HFFc6 (cell line): ENCODE measurements at regions not wholly inside any gene's neighbourhood (a gene's known extent, or its start where the extent isn't known, plus 50 kb on each side); places are given as distances from the start of the nearest gene placed in this dataset.

ENCODE experiments used
- DNase-seq: peaks from one replicate; pipeline ENCODE4 v3.0.0-alpha.2; 2018
- H3K27ac Mint-ChIP-seq: 2 replicates; pipeline ENCODE4 v1.8.0; 2020; ENCODE audit warnings: mild to moderate bottlenecking, mixed read lengths
- H3K27me3 Mint-ChIP-seq: 2 replicates; pipeline ENCODE4 v1.8.0; 2021; ENCODE audit warnings: mild to moderate bottlenecking, moderate library complexity, mixed read lengths; ENCODE audit not compliant: insufficient read depth
- H3K36me3 Mint-ChIP-seq: 2 replicates; pipeline ENCODE4 v1.8.0; 2021; ENCODE audit warnings: low read depth, mixed read lengths
- H3K4me1 Mint-ChIP-seq: 2 replicates; pipeline ENCODE4 v1.8.0; 2020; ENCODE audit warnings: low read depth, mixed read lengths
- H3K4me3 Mint-ChIP-seq: 2 replicates; pipeline ENCODE4 v1.8.0; 2020; ENCODE audit warnings: mild to moderate bottlenecking, moderate library complexity, mixed read lengths
- H3K9me3 Mint-ChIP-seq: 2 replicates; pipeline ENCODE4 v1.8.0; 2020; ENCODE audit warnings: mild to moderate bottlenecking, mixed read lengths
- CTCF ChIP-seq: fragments of 200-600 bp; sonication (generic); IDR thresholded peaks from 2 replicates; pipeline ENCODE4 v1.5.0; 2021; ENCODE audit warnings: antibody characterized with exemption, mild to moderate bottlenecking

- peaks cover 22% of the 10 kb centered on the region for H3K4me1 Mint-ChIP-seq
- no peaks in the 10 kb centered on the region for H3K9me3 Mint-ChIP-seq
- no peaks in the 10 kb centered on the region for H3K27me3 Mint-ChIP-seq
- DNase-seq: no peak
- no peaks in the 10 kb centered on the region for H3K36me3 Mint-ChIP-seq
- no peak for TF ChIP-seq CTCF
- H3K27ac Mint-ChIP-seq: no peak overlapping the region
- H3K4me3 Mint-ChIP-seq: no peak overlapping the region
These were observed 192.7 kb upstream of the TANK start for GRCh38 chr2:160967523-160967922.

GRCh38 chr2:160968183-160968582, 192.0 kb upstream of the TANK start:
- Mint-ChIP-seq H3K4me1 (peaks cover 22% of the 10 kb centered on the region), H3K27ac (no peak overlapping the region), H3K36me3 (no peaks in the 10 kb centered on the region), H3K27me3 (no peaks in the 10 kb centered on the region), H3K9me3 (no peaks in the 10 kb centered on the region), H3K4me3 (no peak overlapping the region)
- DNase-seq: no peak
- TF ChIP-seq CTCF: no peak

- peak; percentile 73 for DNase-seq
- peak overlapping the region; percentile 64 for H3K4me3 Mint-ChIP-seq
- peaks cover 30% of the 10 kb centered on the region for H3K4me1 Mint-ChIP-seq
- no peaks in the 10 kb centered on the region for H3K9me3 Mint-ChIP-seq
- H3K27ac Mint-ChIP-seq: peak overlapping the region; percentile 82
- no peaks in the 10 kb centered on the region for H3K36me3 Mint-ChIP-seq
- no peaks in the 10 kb centered on the region for H3K27me3 Mint-ChIP-seq
- TF ChIP-seq CTCF: peak; percentile 91
These were observed 189.9 kb upstream of the TANK start for GRCh38 chr2:160970052-160970965.

GRCh38 chr2:160973991-160974390, 186.2 kb upstream of the TANK start:
- H3K36me3 Mint-ChIP-seq: no peaks in the 10 kb centered on the region
- DNase-seq: no peak
- TF ChIP-seq CTCF: no peak
- H3K27ac Mint-ChIP-seq: no peak overlapping the region
- peaks cover 25% of the 10 kb centered on the region for H3K4me1 Mint-ChIP-seq
- H3K4me3 Mint-ChIP-seq: no peak overlapping the region
- no peaks in the 10 kb centered on the region for H3K27me3 Mint-ChIP-seq
- no peaks in the 10 kb centered on the region for H3K9me3 Mint-ChIP-seq

GRCh38 chr2:160974803-160975202, 185.4 kb upstream of the TANK start:
- Mint-ChIP-seq H3K36me3 (no peaks in the 10 kb centered on the region), H3K27me3 (no peaks in the 10 kb centered on the region), H3K27ac (no peak overlapping the region; the same call in 1 of the 2 replicates), H3K4me3 (no peak overlapping the region), H3K4me1 (peaks cover 25% of the 10 kb centered on the region), H3K9me3 (no peaks in the 10 kb centered on the region)
- DNase-seq: peak; percentile 10
- TF ChIP-seq CTCF: no peak
